SJSA1 (cell line): ENCODE measurements at regions not wholly inside any gene's neighbourhood (a gene's known extent, or its start where the extent isn't known, plus 50 kb on each side); places are given as distances from the start of the nearest gene placed in this dataset.

Experiments
- DNase-seq, 2 experiments: peaks; one replicate each; pipeline ENCODE4 v3.0.0-alpha.2; 2015 to 2020; ENCODE audit warnings: low spot score in 2 of 2, low read depth in 1 of 2
- H3K27ac ChIP-seq: fragments of 250-450 bp; sonication (Bioruptor Pico); 2 replicates; pipeline ENCODE4 v1.5.1; 2020; ENCODE audit warnings: mild to moderate bottlenecking, moderate library complexity
- H3K27me3 ChIP-seq: fragments of 250-450 bp; sonication (Bioruptor Pico); replicated peaks from 2 replicates; pipeline ENCODE4 v1.5.1; 2020; ENCODE audit warnings: mild to moderate bottlenecking, moderate library complexity
- H3K36me3 ChIP-seq: fragments of 250-450 bp; sonication (Bioruptor Pico); 2 replicates; pipeline ENCODE4 v1.5.1; 2020; ENCODE audit warnings: mild to moderate bottlenecking
- H3K4me1 ChIP-seq: fragments of 250-450 bp; sonication (Bioruptor Pico); replicated peaks from 2 replicates; pipeline ENCODE4 v1.6.1; 2021; ENCODE audit warnings: mild to moderate bottlenecking
- H3K4me3 ChIP-seq: fragments of 250-450 bp; sonication (Bioruptor Pico); 2 replicates; pipeline ENCODE4 v1.5.1; 2020; ENCODE audit warnings: mild to moderate bottlenecking
- H3K9me3 ChIP-seq: fragments of 250-450 bp; sonication (Bioruptor Pico); replicated peaks from 2 replicates; pipeline ENCODE4 v1.5.1; 2020; ENCODE audit warnings: mild to moderate bottlenecking

GRCh38 chr5:57408714-57409113, 73.9 kb downstream of the ACTBL2 start:
- no peak for DNase-seq

GRCh38 chr5:57408285-57408684, 74.3 kb downstream of the ACTBL2 start:
- DNase-seq = no peak
- Histone ChIP-seq H3K36me3 (no peaks in the 10 kb centered on the region), H3K9me3 (no peaks in the 10 kb centered on the region), H3K27me3 (no peaks in the 10 kb centered on the region), H3K4me1 (no peaks in the 10 kb centered on the region), H3K4me3 (no peak overlapping the region), H3K27ac (no peak overlapping the region)

More at GRCh38 chr5:57408714-57409113, 73.9 kb downstream of the ACTBL2 start:
- no peak overlapping the region for H3K4me3 ChIP-seq
- no peaks in the 10 kb centered on the region for H3K27me3 ChIP-seq
- H3K27ac ChIP-seq = no peak overlapping the region
- no peaks in the 10 kb centered on the region for H3K36me3 ChIP-seq
- H3K9me3 ChIP-seq = no peaks in the 10 kb centered on the region
- no peaks in the 10 kb centered on the region for H3K4me1 ChIP-seq

GRCh38 chr5:57407391-57407790, 75.2 kb downstream of the ACTBL2 start:
- Histone ChIP-seq H3K9me3 (no peaks in the 10 kb centered on the region), H3K27me3 (no peaks in the 10 kb centered on the region)
- DNase-seq = no peak

GRCh38 chr5:57406641-57407040, 76.0 kb downstream of the ACTBL2 start:
- no peak overlapping the region for H3K27ac ChIP-seq
- H3K4me1 ChIP-seq = no peaks in the 10 kb centered on the region
- no peaks in the 10 kb centered on the region for H3K9me3 ChIP-seq
- DNase-seq = no peak
- H3K4me3 ChIP-seq = no peak overlapping the region
- H3K36me3 ChIP-seq = no peaks in the 10 kb centered on the region
- H3K27me3 ChIP-seq = no peaks in the 10 kb centered on the region

More at GRCh38 chr5:57407391-57407790, 75.2 kb downstream of the ACTBL2 start:
- Histone ChIP-seq H3K36me3 (no peaks in the 10 kb centered on the region), H3K4me3 (no peak overlapping the region), H3K27ac (no peak overlapping the region), H3K4me1 (no peaks in the 10 kb centered on the region)

GRCh38 chr5:57405984-57406383, 76.6 kb downstream of the ACTBL2 start:
- no peaks in the 10 kb centered on the region for H3K4me1 ChIP-seq
- DNase-seq = no peak
- no peaks in the 10 kb centered on the region for H3K9me3 ChIP-seq
- H3K4me3 ChIP-seq = no peak overlapping the region
- no peak overlapping the region for H3K27ac ChIP-seq
- H3K27me3 ChIP-seq = no peaks in the 10 kb centered on the region
- H3K36me3 ChIP-seq = no peaks in the 10 kb centered on the region

- Histone ChIP-seq H3K27me3 (no peaks in the 10 kb centered on the region), H3K36me3 (no peaks in the 10 kb centered on the region), H3K27ac (no peak overlapping the region), H3K9me3 (no peaks in the 10 kb centered on the region), H3K4me3 (no peak overlapping the region), H3K4me1 (no peaks in the 10 kb centered on the region)
- no peak for DNase-seq
Observed at GRCh38 chr5:57402761-57403160, 79.8 kb downstream of the ACTBL2 start.

GRCh38 chr5:57402348-57402747, 80.3 kb downstream of the ACTBL2 start:
- no peak for DNase-seq
- no peak overlapping the region for H3K4me3 ChIP-seq
- no peak overlapping the region for H3K27ac ChIP-seq
- no peaks in the 10 kb centered on the region for H3K36me3 ChIP-seq
- no peaks in the 10 kb centered on the region for H3K27me3 ChIP-seq
- H3K9me3 ChIP-seq = no peaks in the 10 kb centered on the region
- no peaks in the 10 kb centered on the region for H3K4me1 ChIP-seq

GRCh38 chr5:57398413-57399093, 84.1 kb downstream of the ACTBL2 start:
- Histone ChIP-seq H3K27me3 (no peaks in the 10 kb centered on the region), H3K27ac (no peak overlapping the region), H3K4me1 (no peaks in the 10 kb centered on the region)

GRCh38 chr5:57396701-57397100, 85.9 kb downstream of the ACTBL2 start:
- Histone ChIP-seq H3K27ac (no peak overlapping the region), H3K4me1 (no peaks in the 10 kb centered on the region), H3K27me3 (no peaks in the 10 kb centered on the region), H3K9me3 (no peaks in the 10 kb centered on the region), H3K4me3 (no peak overlapping the region), H3K36me3 (no peaks in the 10 kb centered on the region)
- DNase-seq = no peak

More at GRCh38 chr5:57398413-57399093, 84.1 kb downstream of the ACTBL2 start:
- H3K4me3 ChIP-seq = no peak overlapping the region
- no peaks in the 10 kb centered on the region for H3K9me3 ChIP-seq
- no peaks in the 10 kb centered on the region for H3K36me3 ChIP-seq
- DNase-seq = no peak

- no peak overlapping the region for H3K4me3 ChIP-seq
- no peak overlapping the region for H3K27ac ChIP-seq
- H3K27me3 ChIP-seq = no peaks in the 10 kb centered on the region
- no peak for DNase-seq
- H3K36me3 ChIP-seq = no peaks in the 10 kb centered on the region
- no peaks in the 10 kb centered on the region for H3K9me3 ChIP-seq
- no peaks in the 10 kb centered on the region for H3K4me1 ChIP-seq
Observed at GRCh38 chr5:57394421-57395210, 88.0 kb downstream of the ACTBL2 start.

GRCh38 chr5:57386958-57387357, 95.7 kb downstream of the ACTBL2 start:
- no peak for DNase-seq
- Histone ChIP-seq H3K27ac (no peak overlapping the region), H3K4me3 (no peak overlapping the region), H3K27me3 (no peaks in the 10 kb centered on the region), H3K9me3 (no peaks in the 10 kb centered on the region), H3K4me1 (peaks cover 19% of the 10 kb centered on the region), H3K36me3 (no peaks in the 10 kb centered on the region)

GRCh38 chr5:57383093-57383861, 99.3 kb downstream of the ACTBL2 start:
- Histone ChIP-seq H3K4me3 (no peak overlapping the region), H3K27me3 (no peaks in the 10 kb centered on the region), H3K9me3 (no peaks in the 10 kb centered on the region), H3K4me1 (peaks cover 19% of the 10 kb centered on the region), H3K36me3 (no peaks in the 10 kb centered on the region), H3K27ac (peak overlapping the region; percentile 65)
- DNase-seq = peak; percentile 84 to 89

- Histone ChIP-seq H3K9me3 (no peaks in the 10 kb centered on the region), H3K36me3 (no peaks in the 10 kb centered on the region), H3K27ac (peak overlapping the region; percentile 65), H3K4me1 (peaks cover 19% of the 10 kb centered on the region), H3K4me3 (no peak overlapping the region), H3K27me3 (no peaks in the 10 kb centered on the region)
- no peak for DNase-seq
Observed at GRCh38 chr5:57382655-57383054, 100.0 kb downstream of the ACTBL2 start.

GRCh38 chr5:57370376-57370775, 112.2 kb downstream of the ACTBL2 start:
- no peaks in the 10 kb centered on the region for H3K9me3 ChIP-seq
- H3K27ac ChIP-seq = no peak overlapping the region
- no peak for DNase-seq
- H3K4me1 ChIP-seq = peaks cover 22% of the 10 kb centered on the region
- no peaks in the 10 kb centered on the region for H3K27me3 ChIP-seq
- H3K4me3 ChIP-seq = no peak overlapping the region
- no peaks in the 10 kb centered on the region for H3K36me3 ChIP-seq
